ENCODE measurements at regions not wholly inside any gene's neighbourhood (a gene's known extent, or its start where the extent isn't known, plus 50 kb on each side); places are given as distances from the start of the nearest gene placed in this dataset.

GRCh38 chr4:65066106-65066505 is 604.2 kb downstream of the EPHA5 start:
- ChIA-PET POLR2A (no interaction called here), CTCF (no interaction called here)
- Histone ChIP-seq H3K79me2 (ENCODE audit: control insufficient read depth, insufficient read depth, low read length) (no peaks in the 10 kb centered on the region), H3K4me3 (ENCODE audit: control extremely low read depth in 1 of 5, extremely low read depth in 1 of 5, insufficient read depth in 1 of 5, low read depth in 2 of 5, low read length in 4 of 5) (no peak overlapping the region), H3K4me2 (replicated peaks; ENCODE audit: low read depth, low read length, poor library complexity, severe bottlenecking) (no peak overlapping the region), H3K27me3 (replicated peaks in 1 of 4; ENCODE audit: control extremely low read depth in 1 of 4, control insufficient read depth in 3 of 4, insufficient read depth in 4 of 4, low read length in 3 of 4) (no peaks in the 10 kb centered on the region), H3K36me3 (replicated peaks in 1 of 2; ENCODE audit: control extremely low read depth in 1 of 2, control insufficient read depth in 1 of 2, extremely low read depth in 1 of 2, insufficient read depth in 2 of 2, low read length in 1 of 2) (no peaks in the 10 kb centered on the region), H3K27ac (ENCODE audit: low read length in 2 of 2) (no peak overlapping the region), H3K9me3 (ENCODE audit: control extremely low read depth in 1 of 3, control insufficient read depth in 2 of 3, insufficient read depth in 1 of 3, low read length in 2 of 3) (peaks cover 0 to 5% (median 0%) of the 10 kb centered on the region in 3 donors), H4K20me1 (ENCODE audit: control insufficient read depth, insufficient read depth, low read length, poor library complexity, severe bottlenecking) (no peaks in the 10 kb centered on the region), H3K9ac (ENCODE audit: low read length) (no peak overlapping the region), H2AFZ (ENCODE audit: insufficient read depth, low read depth, low read length, poor library complexity, severe bottlenecking) (no peak overlapping the region), H3K4me1 (ENCODE audit: control insufficient read depth in 2 of 2, insufficient read depth in 2 of 2, low read length in 2 of 2) (no peaks in the 10 kb centered on the region)
- no peaks in the 10 kb centered on the region for H3K9me3 Mint-ChIP-seq (ENCODE audit: insufficient read depth)
- ATAC-seq (ENCODE audit: low read depth) (no peak), DNase-seq (no peak)
- no peaks in the 10 kb centered on the region for H3K27me3 Mint-ChIP-seq
- H3K27ac Mint-ChIP-seq: no peak overlapping the region
- intact Hi-C loops (cut with micrococcal nuclease): no loop called here
- no peak for TF ChIP-seq EZH2 (IDR thresholded peaks at IDR 0.05; ENCODE audit: borderline replicate concordance, insufficient read depth, low read depth, low read length, poor library complexity, severe bottlenecking)
- TF ChIP-seq CTCF (IDR thresholded peaks at IDR 0.05): no peak
- H3K4me1 Mint-ChIP-seq: no peaks in the 10 kb centered on the region
- no peak overlapping the region for H3K4me3 Mint-ChIP-seq

- no peak overlapping the region for H2AFZ ChIP-seq (ENCODE audit: insufficient read depth, low read depth, low read length, poor library complexity, severe bottlenecking)
- H3K36me3 ChIP-seq (replicated peaks in 1 of 2; ENCODE audit: control extremely low read depth in 1 of 2, control insufficient read depth in 1 of 2, extremely low read depth in 1 of 2, insufficient read depth in 2 of 2, low read length in 1 of 2): no peaks in the 10 kb centered on the region
- no peaks in the 10 kb centered on the region for H4K20me1 ChIP-seq (ENCODE audit: control insufficient read depth, insufficient read depth, low read length, poor library complexity, severe bottlenecking)
- H3K27me3 ChIP-seq (replicated peaks in 1 of 4; ENCODE audit: control extremely low read depth in 1 of 4, control insufficient read depth in 3 of 4, insufficient read depth in 4 of 4, low read length in 3 of 4): no peaks in the 10 kb centered on the region
- H3K9me3 ChIP-seq (ENCODE audit: control extremely low read depth in 1 of 3, control insufficient read depth in 2 of 3, insufficient read depth in 1 of 3, low read length in 2 of 3): no peaks in the 10 kb centered on the region
- Mint-ChIP-seq H3K4me1 (no peaks in the 10 kb centered on the region), H3K4me3 (no peak overlapping the region), H3K27me3 (no peaks in the 10 kb centered on the region), H3K9me3 (ENCODE audit: insufficient read depth) (no peaks in the 10 kb centered on the region), H3K27ac (no peak overlapping the region)
- H3K79me2 ChIP-seq (ENCODE audit: control insufficient read depth, insufficient read depth, low read length): no peaks in the 10 kb centered on the region
- POLR2A ChIA-PET: no interaction called here
- H3K4me1 ChIP-seq (ENCODE audit: control insufficient read depth in 2 of 2, insufficient read depth in 2 of 2, low read length in 2 of 2): no peaks in the 10 kb centered on the region
- H3K4me2 ChIP-seq (replicated peaks; ENCODE audit: low read depth, low read length, poor library complexity, severe bottlenecking): no peak overlapping the region
- no peak overlapping the region for H3K4me3 ChIP-seq (ENCODE audit: control extremely low read depth in 1 of 5, extremely low read depth in 1 of 5, insufficient read depth in 1 of 5, low read depth in 2 of 5, low read length in 4 of 5)
- H3K9ac ChIP-seq (ENCODE audit: low read length): no peak overlapping the region
- WGBS (ENCODE audit: insufficient coverage): no CpG with 5 or more reads among the region's 1 CpG
- TF ChIP-seq EZH2 (IDR thresholded peaks at IDR 0.05; ENCODE audit: borderline replicate concordance, insufficient read depth, low read depth, low read length, poor library complexity, severe bottlenecking): no peak
- TF ChIP-seq CTCF (IDR thresholded peaks at IDR 0.05): no peak
- ATAC-seq (ENCODE audit: low read depth) (no peak), DNase-seq (no peak)
- H3K27ac ChIP-seq (ENCODE audit: low read length in 2 of 2): no peak overlapping the region
- CTCF ChIA-PET: no interaction called here
- intact Hi-C loops (cut with micrococcal nuclease): no loop called here
Observed at GRCh38 chr4:65063601-65064000, 606.7 kb downstream of the EPHA5 start.

Measured in B cell (primary cell).